SK-N-SH treated with all-trans-retinoic acid at 6 μM for 48 hours (cell line): ENCODE measurements at regions not wholly inside any gene's neighbourhood (a gene's known extent, or its start where the extent isn't known, plus 50 kb on each side); places are given as distances from the start of the nearest gene placed in this dataset.

Experiments
- ATAC-seq: fragments of 200-7000 bp; cut with Tn5 transposase; 3 replicates; pipeline ENCODE4 v1.9.1; 2020; ENCODE audit warnings: mild to moderate bottlenecking, moderate library complexity
- ARNTL ChIP-seq: fragments of 450-650 bp; formaldehyde crosslinking; IDR thresholded peaks from 2 replicates; pipeline ENCODE4 v1.5.0; 2020; ENCODE audit warnings: low read depth, mild to moderate bottlenecking, moderate library complexity, borderline replicate concordance
- BACH2 ChIP-seq: fragments of 250-450 bp; sonication (Bioruptor Pico); IDR thresholded peaks from 2 replicates; pipeline ENCODE4 v1.9.0; 2021; ENCODE audit warnings: mild to moderate bottlenecking, borderline replicate concordance
- CSDC2 ChIP-seq: fragments of 250-450 bp; sonication (Bioruptor Pico); IDR thresholded peaks from 2 replicates; pipeline ENCODE4 v1.5.0; 2020; ENCODE audit warnings: mild to moderate bottlenecking, moderate library complexity
- ESRRG ChIP-seq: fragments of 250-450 bp; sonication (Bioruptor Pico); IDR thresholded peaks from 2 replicates; pipeline ENCODE4 v1.6.1; 2021; ENCODE audit warnings: mild to moderate bottlenecking
- OSR1 ChIP-seq: fragments of 250-450 bp; sonication (Bioruptor Pico); IDR thresholded peaks from 2 replicates; pipeline ENCODE4 v1.8.0; 2022; ENCODE audit warnings: moderate library complexity, mild to moderate bottlenecking, inconsistent platforms
- POU6F1 ChIP-seq: fragments of 250-450 bp; sonication (Bioruptor Pico); IDR thresholded peaks from 2 replicates; pipeline ENCODE4 v1.8.0; 2021; ENCODE audit warnings: low read depth, mild to moderate bottlenecking, moderate library complexity, borderline replicate concordance
- PPARA ChIP-seq: fragments of 250-450 bp; sonication (Bioruptor Pico); IDR thresholded peaks from 2 replicates; pipeline ENCODE4 v1.5.0; 2020; ENCODE audit warnings: mild to moderate bottlenecking, borderline replicate concordance
- RARB ChIP-seq: fragments of 250-450 bp; sonication (Bioruptor Pico); IDR thresholded peaks from 2 replicates; pipeline ENCODE4 v1.8.0; 2021; ENCODE audit warnings: mild to moderate bottlenecking, moderate library complexity
- SNAI2 ChIP-seq: fragments of 250-450 bp; sonication (Bioruptor Pico); IDR thresholded peaks from 2 replicates; pipeline ENCODE4 v1.5.0; 2020; ENCODE audit warnings: mild to moderate bottlenecking, moderate library complexity
- TCF4 ChIP-seq: fragments of 250-450 bp; sonication (Bioruptor Pico); IDR thresholded peaks from 2 replicates; pipeline ENCODE4 v1.8.0; 2021; ENCODE audit warnings: mild to moderate bottlenecking, moderate library complexity, borderline replicate concordance
- TSHZ2 ChIP-seq: fragments of 250-450 bp; sonication (Bioruptor Pico); IDR thresholded peaks from 2 replicates; pipeline ENCODE4 v1.5.0; 2020; ENCODE audit warnings: mild to moderate bottlenecking, moderate library complexity
- ZC3H10 ChIP-seq: fragments of 250-450 bp; sonication (Bioruptor Pico); IDR thresholded peaks from 2 replicates; pipeline ENCODE4 v1.5.1; 2021; ENCODE audit warnings: mild to moderate bottlenecking, moderate library complexity
- ZFP3 ChIP-seq: fragments of 250-450 bp; sonication (Bioruptor Pico); IDR thresholded peaks from 2 replicates; pipeline ENCODE4 v1.5.0; 2020; ENCODE audit warnings: mild to moderate bottlenecking, moderate library complexity
- ZFP30 ChIP-seq: fragments of 450-650 bp; formaldehyde crosslinking; IDR thresholded peaks from 2 replicates; pipeline ENCODE4 v1.5.0; 2022; ENCODE audit warnings: mild to moderate bottlenecking, moderate library complexity
- ZNF565 ChIP-seq: fragments of 450-650 bp; formaldehyde crosslinking; conservative IDR thresholded peaks from 2 replicates; pipeline ENCODE4 v1.5.0; 2020; ENCODE audit warnings: low read depth, mild to moderate bottlenecking, moderate library complexity
- ZNF70 ChIP-seq: fragments of 450-650 bp; formaldehyde crosslinking; IDR thresholded peaks from 2 replicates; pipeline ENCODE4 v1.5.0; 2020; ENCODE audit warnings: mild to moderate bottlenecking, moderate library complexity
- ZNF8 ChIP-seq: fragments of 450-650 bp; formaldehyde crosslinking; IDR thresholded peaks from 2 replicates; pipeline ENCODE4 v1.5.0; 2020; ENCODE audit warnings: mild to moderate bottlenecking, moderate library complexity
- TF ChIP-seq, protein P1 (sequence below): fragments of 250-450 bp; sonication (Bioruptor Pico); IDR thresholded peaks from 2 replicates; pipeline ENCODE4 v1.5.1; 2020; ENCODE audit warnings: low read depth, mild to moderate bottlenecking, moderate library complexity

- ATAC-seq, result peak; percentile 3; the same call in 2 of the 3 replicates
- TF ChIP-seq SNAI2 (CRISPR knock-in tag) (no peak), CSDC2 (CRISPR knock-in tag) (no peak), ESRRG (CRISPR knock-in tag) (no peak), ZFP3 (CRISPR knock-in tag) (no peak), ZNF8 (no peak), ZNF70 (CRISPR knock-in tag) (no peak), BACH2 (CRISPR knock-in tag) (no peak), ZNF565 (CRISPR knock-in tag) (no peak), OSR1 (CRISPR knock-in tag) (no peak)
- TF ChIP-seq, protein P1, sequence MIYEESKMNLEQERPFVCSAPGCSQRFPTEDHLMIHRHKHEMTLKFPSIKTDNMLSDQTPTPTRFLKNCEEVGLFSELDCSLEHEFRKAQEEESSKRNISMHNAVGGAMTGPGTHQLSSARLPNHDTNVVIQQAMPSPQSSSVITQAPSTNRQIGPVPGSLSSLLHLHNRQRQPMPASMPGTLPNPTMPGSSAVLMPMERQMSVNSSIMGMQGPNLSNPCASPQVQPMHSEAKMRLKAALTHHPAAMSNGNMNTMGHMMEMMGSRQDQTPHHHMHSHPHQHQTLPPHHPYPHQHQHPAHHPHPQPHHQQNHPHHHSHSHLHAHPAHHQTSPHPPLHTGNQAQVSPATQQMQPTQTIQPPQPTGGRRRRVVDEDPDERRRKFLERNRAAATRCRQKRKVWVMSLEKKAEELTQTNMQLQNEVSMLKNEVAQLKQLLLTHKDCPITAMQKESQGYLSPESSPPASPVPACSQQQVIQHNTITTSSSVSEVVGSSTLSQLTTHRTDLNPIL (CRISPR knock-in tag), result no peak
These were observed 127.5 kb downstream of the RHOU start for GRCh38 chr1:228862542-228863505.

GRCh38 chr1:228863776-228864175 lies 128.5 kb downstream of the RHOU start:
- ATAC-seq, result no peak
- TF ChIP-seq CSDC2 (CRISPR knock-in tag) (no peak), TCF4 (CRISPR knock-in tag) (no peak), ZC3H10 (CRISPR knock-in tag) (no peak), ARNTL (CRISPR knock-in tag) (no peak), TSHZ2 (CRISPR knock-in tag) (no peak)

- TF ChIP-seq PPARA (CRISPR knock-in tag) (no peak), RARB (CRISPR knock-in tag) (no peak), BACH2 (CRISPR knock-in tag) (no peak), POU6F1 (no peak)
- no peak; the same call in 2 of the 3 replicates for ATAC-seq
These were observed 130.5 kb downstream of the RHOU start for GRCh38 chr1:228865627-228866330.

DNA sequence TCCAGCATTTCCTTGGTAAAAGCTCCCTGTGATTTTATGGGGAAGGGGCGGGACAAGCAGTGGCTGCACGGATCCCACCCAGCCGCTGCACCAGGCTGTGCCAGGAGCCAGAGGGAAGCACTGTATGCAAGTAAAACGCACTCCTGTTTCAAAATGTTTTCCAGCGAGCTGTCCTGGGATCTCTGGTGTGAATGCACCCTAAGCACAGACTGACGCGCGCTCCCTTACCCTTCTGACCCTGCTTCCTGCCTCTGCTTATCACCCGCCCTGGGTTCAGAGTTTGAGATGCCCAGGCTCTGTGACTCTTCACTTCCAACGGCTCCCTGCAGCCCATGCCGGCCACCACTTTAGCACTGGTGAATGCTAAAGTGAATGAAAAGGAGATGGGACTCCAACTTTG lies 131.2 kb downstream of the RHOU start:
- TF ChIP-seq ZNF8 (no peak), BACH2 (CRISPR knock-in tag) (no peak), PPARA (CRISPR knock-in tag) (no peak), ZFP30 (CRISPR knock-in tag) (no peak), ZNF565 (CRISPR knock-in tag) (no peak), POU6F1 (no peak), ZC3H10 (CRISPR knock-in tag) (no peak)
- ATAC-seq, result no peak; the same call in 2 of the 3 replicates
